NOMO-1 treated with dmso at 0.1 percent for 144 hours (cell line): ENCODE measurements at regions not wholly inside any gene's neighbourhood (a gene's known extent, or its start where the extent isn't known, plus 50 kb on each side); places are given as distances from the start of the nearest gene placed in this dataset.

Experiments used
- DNase-seq: peaks from one replicate; lab custom pipeline; 2025; ENCODE audit not compliant: unreplicated experiment; lab: John Stamatoyannopoulos, UW

DNA sequence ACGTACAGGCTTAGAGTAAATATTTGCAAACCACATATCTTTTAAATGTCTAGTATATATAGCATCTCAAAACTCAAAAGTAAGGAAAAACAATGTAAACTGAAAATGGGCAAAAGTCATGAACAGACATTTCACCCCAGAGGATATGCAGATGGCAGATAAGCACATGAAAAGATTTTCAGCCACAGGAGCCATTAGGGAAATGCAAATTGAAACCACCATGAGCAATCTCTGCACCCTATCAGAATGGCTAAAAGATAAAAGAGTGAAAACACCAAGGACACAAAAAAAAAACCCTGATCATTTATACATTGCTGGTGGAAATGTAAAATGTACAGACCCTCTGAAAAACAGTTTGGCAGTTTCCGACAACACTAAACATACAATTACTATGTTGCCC lies 292.7 kb downstream of the ZNF516 start:
- DNase-seq = no peak

DNA sequence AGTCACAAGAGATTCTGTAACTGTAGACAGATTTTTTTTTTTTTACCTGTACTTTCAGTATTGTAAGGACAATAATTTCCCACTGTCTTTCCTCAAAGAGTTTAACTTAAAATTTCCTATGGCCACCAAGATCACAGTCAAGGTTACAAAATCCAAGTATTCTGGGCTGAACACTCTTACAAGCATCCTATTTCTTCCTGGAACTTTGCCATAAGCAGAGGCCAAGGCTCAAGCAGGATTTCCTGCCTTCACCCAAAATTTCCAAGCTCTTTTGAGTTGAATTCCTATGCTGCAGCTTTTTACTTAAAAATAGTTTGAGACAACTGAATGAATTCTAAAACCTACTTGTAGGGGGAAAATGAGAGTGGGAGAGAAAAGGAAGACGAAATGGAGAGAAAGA lies 299.4 kb downstream of the ZNF516 start:
- no peak for DNase-seq

GRCh38 chr18:76188097-76188496 lies 306.9 kb downstream of the ZNF516 start:
- DNase-seq = no peak

DNA sequence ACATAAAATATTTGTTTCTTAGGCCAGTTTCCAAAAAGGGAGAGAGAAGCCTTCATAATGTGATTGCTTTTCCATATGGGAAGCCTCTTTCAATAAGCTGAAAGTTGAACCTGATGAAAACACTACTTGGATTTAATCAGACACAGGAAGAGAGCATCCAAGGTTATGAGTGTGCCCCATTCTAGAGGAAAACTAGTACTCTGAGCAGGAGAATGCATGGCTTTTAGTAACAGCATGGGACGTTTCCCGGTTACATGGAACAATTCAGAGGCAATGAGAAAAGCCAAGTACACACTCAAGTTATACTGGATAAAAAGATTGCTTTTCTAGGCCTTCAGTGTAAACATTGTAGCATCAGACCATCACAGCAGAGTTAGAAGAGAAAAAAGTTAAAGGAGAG lies 315.8 kb downstream of the ZNF516 start:
- DNase-seq = no peak

GRCh38 chr18:76177160-76177559 lies 317.9 kb downstream of the ZNF516 start:
- no peak for DNase-seq

- no peak for DNase-seq
Observed at GRCh38 chr18:76174451-76174850, 320.6 kb downstream of the ZNF516 start.

GRCh38 chr18:76169733-76170132 lies 325.3 kb downstream of the ZNF516 start:
- no peak for DNase-seq

- DNase-seq = no peak
Observed at GRCh38 chr18:76167845-76168621, 327.0 kb downstream of the ZNF516 start.

GRCh38 chr18:76167410-76167809 lies 327.6 kb downstream of the ZNF516 start:
- DNase-seq = no peak

GRCh38 chr18:76162886-76163285 lies 332.2 kb downstream of the ZNF516 start:
- DNase-seq = no peak

DNA sequence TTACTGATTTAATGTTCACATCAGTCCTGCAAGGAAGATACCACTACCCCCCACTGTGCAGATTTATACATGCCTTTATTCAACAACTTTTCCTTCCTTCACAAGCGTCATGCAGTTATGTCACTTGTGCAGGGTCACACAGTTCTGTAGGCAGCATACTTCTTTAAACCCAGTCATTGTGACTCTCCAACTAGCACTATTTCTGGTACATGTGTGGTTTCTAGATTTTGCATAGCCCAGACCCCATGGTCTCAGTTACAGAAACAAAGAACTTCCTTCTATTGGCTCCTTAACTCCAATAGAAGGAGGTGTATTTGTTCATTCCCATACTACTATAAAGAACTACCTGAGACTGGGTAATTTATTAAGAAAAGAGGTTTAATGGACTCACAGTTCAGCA lies 333.1 kb downstream of the ZNF516 start:
- no peak for DNase-seq

DNA sequence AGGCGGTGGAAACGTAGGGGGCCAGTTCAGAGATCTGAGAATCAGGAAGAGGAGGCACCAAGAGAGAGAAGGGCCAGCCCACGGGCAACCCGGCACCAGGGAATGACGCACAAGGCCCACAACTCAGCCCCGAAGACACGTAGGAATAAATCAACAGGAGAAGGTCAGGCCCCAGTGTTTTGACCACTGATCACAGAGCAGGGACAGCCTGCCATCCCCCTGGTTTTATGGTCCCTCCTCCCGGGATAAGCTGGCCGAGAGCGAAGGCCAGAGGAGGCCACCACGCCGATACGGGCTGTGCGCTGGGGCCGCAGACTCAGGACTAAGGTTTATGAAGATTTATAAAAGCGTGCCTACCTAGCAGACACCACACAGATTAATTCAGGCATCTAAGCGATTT lies 341.4 kb downstream of the ZNF516 start:
- DNase-seq = no peak

- no peak for DNase-seq
Observed at GRCh38 chr18:76149734-76150133, 345.3 kb downstream of the ZNF516 start.

DNA sequence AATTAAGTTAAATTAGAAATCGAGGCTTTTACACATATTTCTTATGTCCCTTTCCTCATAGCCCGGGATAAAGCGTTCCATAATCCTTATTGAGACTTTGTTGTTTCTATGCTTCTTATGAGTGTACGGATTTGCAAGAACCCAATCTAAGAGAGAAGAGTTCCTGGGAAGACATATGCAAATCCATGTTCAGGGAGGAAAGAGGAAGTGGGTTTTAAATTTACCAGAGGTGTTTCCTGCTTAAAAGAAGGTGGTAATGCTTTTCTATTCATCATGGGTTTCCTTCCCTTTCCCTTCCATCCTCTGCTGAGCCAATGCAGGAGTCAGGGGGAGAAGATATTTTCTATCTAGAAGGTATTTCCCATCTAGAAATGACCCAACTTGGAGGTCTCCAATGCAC lies 345.8 kb downstream of the ZNF516 start:
- no peak for DNase-seq

- DNase-seq = no peak
Observed at GRCh38 chr18:76145521-76146376, 349.3 kb downstream of the ZNF516 start.

GRCh38 chr18:76144844-76145243 lies 350.2 kb downstream of the ZNF516 start:
- no peak for DNase-seq

DNA sequence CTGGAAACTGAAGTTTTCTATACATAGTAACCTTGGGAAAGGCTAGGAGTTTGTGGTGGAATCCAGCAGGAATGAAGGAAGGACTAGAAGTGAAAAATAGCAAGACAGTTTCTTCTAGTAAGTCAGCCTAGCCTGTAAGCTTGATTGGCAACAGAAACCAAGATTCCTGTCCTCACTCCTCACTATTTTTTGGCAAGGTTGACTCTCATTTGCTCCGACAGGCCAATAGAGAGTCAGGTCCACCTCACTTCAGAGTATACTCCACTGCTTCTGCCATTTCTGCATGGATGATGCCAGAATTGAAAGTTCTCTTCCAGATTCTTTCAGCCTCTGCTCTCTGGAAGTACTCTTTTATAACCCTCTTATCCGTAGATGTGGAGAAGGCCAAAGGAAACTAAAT lies 352.4 kb downstream of the ZNF516 start:
- no peak for DNase-seq

DNA sequence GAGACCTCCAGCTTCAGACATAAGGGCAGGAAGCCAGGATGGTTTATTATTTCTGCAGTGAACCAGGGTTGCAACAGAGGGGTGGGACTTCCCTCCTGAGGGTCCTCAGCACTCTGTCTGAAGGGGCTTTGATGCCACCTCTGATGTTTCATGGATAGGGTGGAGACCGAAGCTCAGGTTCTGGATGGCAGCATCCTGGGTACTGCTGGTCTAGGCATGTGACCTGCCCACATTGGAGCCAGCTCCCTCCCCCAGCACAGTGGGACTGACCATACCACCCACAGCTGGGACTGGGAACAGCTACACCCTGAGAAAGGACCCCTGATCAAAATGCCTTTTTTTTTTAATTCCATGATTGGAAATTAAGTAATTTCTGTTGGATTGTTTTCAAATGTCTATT lies 355.2 kb downstream of the ZNF516 start:
- DNase-seq = no peak

DNA sequence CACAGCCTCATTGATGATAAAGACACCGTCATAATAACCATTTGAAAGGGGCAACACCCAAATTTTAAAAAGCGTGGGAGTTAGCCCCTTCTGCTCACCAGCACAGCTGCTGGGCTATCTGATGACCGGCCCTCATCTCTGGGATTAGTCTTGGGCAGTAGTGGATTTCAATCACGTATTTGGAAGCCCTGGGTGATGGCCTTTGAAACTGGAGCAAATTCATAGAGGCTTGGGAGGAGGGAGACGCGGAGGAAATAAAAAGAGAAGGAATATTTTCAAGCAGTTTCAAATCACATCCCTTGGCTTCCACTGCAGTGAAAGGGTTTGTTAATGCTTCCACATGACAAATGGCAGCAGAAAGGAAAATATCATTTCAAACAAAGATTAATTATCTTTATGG lies 357.8 kb downstream of the ZNF516 start:
- DNase-seq = no peak

DNA sequence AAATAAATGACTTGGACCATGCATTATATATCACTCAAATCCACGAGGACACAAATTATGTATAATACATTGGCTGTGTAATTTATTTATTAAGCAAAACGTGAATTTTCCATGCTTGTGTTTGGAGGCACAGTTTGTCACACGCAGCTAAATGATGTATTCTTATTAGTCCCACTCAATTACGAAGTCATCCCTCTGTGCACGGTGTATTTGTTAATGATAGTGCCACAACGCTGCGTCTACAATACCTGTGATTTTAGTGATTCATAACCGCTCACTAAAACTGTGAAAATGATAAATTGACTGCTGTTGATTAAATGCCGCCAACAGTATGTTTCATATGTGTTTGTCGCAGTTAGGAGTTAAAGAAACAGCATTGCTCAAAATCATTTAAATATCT lies 358.3 kb downstream of the ZNF516 start:
- no peak for DNase-seq

DNA sequence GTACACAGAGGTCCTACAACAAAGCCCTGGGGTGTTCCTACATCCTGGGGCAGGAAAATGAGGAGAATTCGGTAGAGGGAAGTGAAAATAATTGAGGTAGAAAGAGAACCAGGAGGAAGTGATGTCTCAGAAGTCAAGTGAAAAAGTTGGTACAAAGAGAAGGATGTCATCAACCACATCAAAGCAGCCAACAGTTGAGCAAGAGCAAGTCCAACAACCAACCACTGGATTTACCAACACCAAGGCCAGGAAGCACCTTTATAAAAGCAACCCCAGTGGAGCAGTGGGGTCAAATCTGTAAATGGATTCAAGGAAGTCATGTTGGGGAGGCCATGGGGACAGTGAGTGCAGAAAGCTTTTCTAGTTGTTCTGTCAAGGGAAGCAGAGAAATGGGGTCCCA lies 360.4 kb downstream of the ZNF516 start:
- DNase-seq = peak; percentile 9

DNA sequence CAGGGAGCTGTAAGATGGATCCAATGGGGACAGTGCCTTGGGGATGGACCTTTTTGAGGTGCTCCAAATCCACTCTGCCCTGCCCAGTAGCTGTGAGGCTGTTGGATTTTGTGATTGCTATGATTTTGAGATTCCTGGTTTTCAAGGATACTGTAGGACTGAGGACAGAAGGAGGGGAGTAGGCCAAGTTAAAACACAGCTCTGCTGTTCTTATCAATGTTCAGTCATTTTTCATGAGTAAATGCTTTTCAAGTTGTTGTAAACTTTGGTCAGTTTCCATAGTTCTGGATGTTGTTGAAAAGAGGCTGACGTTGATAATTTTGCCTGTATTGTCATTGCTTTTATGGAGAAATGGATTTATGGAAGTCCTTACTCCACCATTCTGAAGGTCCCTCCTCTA lies 361.2 kb downstream of the ZNF516 start:
- no peak for DNase-seq
